ENCODE measurements at regions not wholly inside any gene's neighbourhood (a gene's known extent, or its start where the extent isn't known, plus 50 kb on each side); places are given as distances from the start of the nearest gene placed in this dataset.

DNA sequence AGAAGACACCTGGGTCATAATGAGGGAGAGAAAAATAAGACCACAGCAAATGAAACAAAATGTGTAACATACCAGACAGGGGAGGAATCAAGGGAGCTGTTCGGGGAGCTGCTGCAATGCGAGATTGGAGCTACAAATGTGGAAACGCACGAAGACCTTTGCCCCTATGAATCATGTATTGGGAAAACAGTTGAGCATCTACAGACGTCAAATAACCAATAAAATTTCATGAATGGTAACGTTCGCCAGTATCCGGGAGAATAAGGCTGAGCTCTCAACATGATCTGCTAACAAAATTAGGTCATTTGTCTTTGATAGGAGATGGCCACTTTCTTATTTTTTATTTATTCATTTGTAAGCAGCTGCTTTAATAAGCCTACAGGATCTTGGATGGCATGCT lies 486.2 kb upstream of the RBFOX1 start:
- ATAC-seq (no peak), DNase-seq (no peak)
- H3K27ac Mint-ChIP-seq = no peak overlapping the region
- TF ChIP-seq, protein P1, sequence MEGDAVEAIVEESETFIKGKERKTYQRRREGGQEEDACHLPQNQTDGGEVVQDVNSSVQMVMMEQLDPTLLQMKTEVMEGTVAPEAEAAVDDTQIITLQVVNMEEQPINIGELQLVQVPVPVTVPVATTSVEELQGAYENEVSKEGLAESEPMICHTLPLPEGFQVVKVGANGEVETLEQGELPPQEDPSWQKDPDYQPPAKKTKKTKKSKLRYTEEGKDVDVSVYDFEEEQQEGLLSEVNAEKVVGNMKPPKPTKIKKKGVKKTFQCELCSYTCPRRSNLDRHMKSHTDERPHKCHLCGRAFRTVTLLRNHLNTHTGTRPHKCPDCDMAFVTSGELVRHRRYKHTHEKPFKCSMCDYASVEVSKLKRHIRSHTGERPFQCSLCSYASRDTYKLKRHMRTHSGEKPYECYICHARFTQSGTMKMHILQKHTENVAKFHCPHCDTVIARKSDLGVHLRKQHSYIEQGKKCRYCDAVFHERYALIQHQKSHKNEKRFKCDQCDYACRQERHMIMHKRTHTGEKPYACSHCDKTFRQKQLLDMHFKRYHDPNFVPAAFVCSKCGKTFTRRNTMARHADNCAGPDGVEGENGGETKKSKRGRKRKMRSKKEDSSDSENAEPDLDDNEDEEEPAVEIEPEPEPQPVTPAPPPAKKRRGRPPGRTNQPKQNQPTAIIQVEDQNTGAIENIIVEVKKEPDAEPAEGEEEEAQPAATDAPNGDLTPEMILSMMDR (IDR thresholded peaks at IDR 0.05) = no peak
- intact Hi-C loops (cut with micrococcal nuclease) = no loop called here
- peaks cover 33% of the 10 kb centered on the region for H3K9me3 Mint-ChIP-seq
- POLR2A ChIA-PET = no interaction called here
- H3K27me3 Mint-ChIP-seq = no peaks in the 10 kb centered on the region
- no peaks in the 10 kb centered on the region for H3K4me1 Mint-ChIP-seq (ENCODE audit: low read depth)
- H3K4me3 Mint-ChIP-seq = no peak overlapping the region
- CTCF ChIA-PET = no interaction called here
- no peaks in the 10 kb centered on the region for H3K36me3 Mint-ChIP-seq (ENCODE audit: low read depth)

DNA sequence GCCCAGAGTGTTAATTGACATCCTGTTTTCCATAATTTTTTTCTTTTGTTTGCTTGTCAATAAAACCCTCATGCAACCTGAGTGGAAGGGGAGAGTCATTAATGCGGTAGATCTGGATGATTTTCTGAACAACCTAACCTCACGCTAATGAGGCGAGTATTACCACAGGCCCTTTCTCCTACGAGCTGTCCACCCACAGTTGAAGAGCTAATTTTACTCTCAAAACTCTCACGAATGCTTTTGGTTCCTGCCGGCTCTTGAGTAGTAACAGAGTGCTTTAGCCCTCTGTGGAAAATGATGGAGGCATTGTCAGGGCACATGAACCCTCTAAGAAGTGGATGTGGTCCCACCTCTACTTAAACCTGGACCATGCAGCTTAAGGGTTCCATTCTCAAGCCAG lies 491.3 kb upstream of the RBFOX1 start:
- Mint-ChIP-seq H3K4me1 (ENCODE audit: low read depth) (no peaks in the 10 kb centered on the region), H3K27me3 (no peaks in the 10 kb centered on the region), H3K27ac (no peak overlapping the region), H3K36me3 (ENCODE audit: low read depth) (no peaks in the 10 kb centered on the region), H3K9me3 (peaks cover 35% of the 10 kb centered on the region), H3K4me3 (no peak overlapping the region)
- intact Hi-C loops (cut with micrococcal nuclease) = no loop called here
- ChIA-PET POLR2A (no interaction called here), CTCF (no interaction called here)
- DNase-seq (no peak), ATAC-seq (no peak)
- TF ChIP-seq, protein P1 (IDR thresholded peaks at IDR 0.05) = no peak

GRCh38 chr16:6837722-6838121 lies 494.9 kb upstream of the RBFOX1 start:
- Mint-ChIP-seq H3K4me1 (ENCODE audit: low read depth) (no peaks in the 10 kb centered on the region), H3K4me3 (no peak overlapping the region), H3K27ac (no peak overlapping the region), H3K9me3 (peaks cover 8% of the 10 kb centered on the region), H3K27me3 (no peaks in the 10 kb centered on the region), H3K36me3 (ENCODE audit: low read depth) (no peaks in the 10 kb centered on the region)
- DNase-seq = no peak
- no peak for ATAC-seq
- intact Hi-C loops (cut with micrococcal nuclease) = no loop called here
- TF ChIP-seq, protein P1 (IDR thresholded peaks at IDR 0.05) = no peak
- POLR2A ChIA-PET = no interaction called here
- CTCF ChIA-PET = no interaction called here

DNA sequence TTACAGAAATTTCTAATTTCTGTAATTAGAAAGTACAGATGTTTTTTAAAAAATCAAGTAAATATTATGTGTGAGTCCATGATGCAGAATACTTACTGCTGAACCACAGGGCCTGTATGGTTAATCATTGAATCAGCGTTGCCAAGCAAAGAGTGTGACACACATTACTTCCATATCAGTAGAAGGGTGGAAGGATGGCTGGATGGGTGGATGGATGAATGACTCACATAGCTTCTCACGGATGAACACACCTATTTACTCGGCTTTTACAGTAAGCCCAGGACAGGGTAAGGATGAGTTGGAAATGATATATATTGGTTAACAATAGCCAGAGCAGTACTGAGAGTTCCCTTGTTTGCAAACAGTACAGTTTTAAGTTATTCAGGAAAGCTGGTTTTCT lies 495.9 kb upstream of the RBFOX1 start:
- no peak for DNase-seq
- no peaks in the 10 kb centered on the region for H3K27me3 Mint-ChIP-seq
- ATAC-seq = no peak
- no peaks in the 10 kb centered on the region for H3K4me1 Mint-ChIP-seq (ENCODE audit: low read depth)
- H3K36me3 Mint-ChIP-seq (ENCODE audit: low read depth) = no peaks in the 10 kb centered on the region
- no peak overlapping the region for H3K4me3 Mint-ChIP-seq
- ChIA-PET CTCF (no interaction called here), POLR2A (no interaction called here)
- TF ChIP-seq, protein P1 (IDR thresholded peaks at IDR 0.05) = no peak
- no peak overlapping the region for H3K27ac Mint-ChIP-seq
- intact Hi-C loops (cut with micrococcal nuclease) = no loop called here
- peaks cover 6% of the 10 kb centered on the region for H3K9me3 Mint-ChIP-seq

DNA sequence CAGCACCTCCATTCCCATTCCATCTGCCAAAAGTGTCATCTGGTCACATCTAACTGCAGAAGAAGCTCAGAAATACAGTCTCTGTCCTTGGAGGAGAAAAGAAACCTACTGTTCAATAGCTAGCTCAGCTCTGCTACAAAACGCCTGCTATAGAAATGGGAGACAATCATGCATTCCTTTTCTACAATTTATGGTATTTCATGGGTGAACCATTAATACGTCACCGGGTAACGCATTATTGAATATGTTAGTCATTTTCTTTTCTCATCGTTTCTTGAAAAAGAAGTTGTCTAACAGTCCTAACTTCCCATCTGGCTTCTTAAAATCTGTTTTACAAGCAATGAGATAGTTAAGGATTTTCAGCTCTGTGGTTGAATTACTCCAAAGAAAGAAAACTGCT lies 496.7 kb upstream of the RBFOX1 start:
- H3K9me3 Mint-ChIP-seq = peaks cover 6% of the 10 kb centered on the region
- CTCF ChIA-PET = no interaction called here
- POLR2A ChIA-PET = no interaction called here

More for the DNA sequence above, 496.7 kb upstream of the RBFOX1 start:
- DNase-seq (no peak), ATAC-seq (no peak)
- no peaks in the 10 kb centered on the region for H3K4me1 Mint-ChIP-seq (ENCODE audit: low read depth)
- H3K4me3 Mint-ChIP-seq = no peak overlapping the region
- no peak overlapping the region for H3K27ac Mint-ChIP-seq
- TF ChIP-seq, protein P1 (IDR thresholded peaks at IDR 0.05) = no peak
- H3K27me3 Mint-ChIP-seq = no peaks in the 10 kb centered on the region
- intact Hi-C loops (cut with micrococcal nuclease) = no loop called here
- H3K36me3 Mint-ChIP-seq (ENCODE audit: low read depth) = no peaks in the 10 kb centered on the region

All from activated CD8-positive, alpha-beta T cell treated with anti-CD3 and anti-CD28 coated beads for 36 hours (primary cell).